HG03135 (cell line): ENCODE measurements at regions not wholly inside any gene's neighbourhood (a gene's known extent, or its start where the extent isn't known, plus 50 kb on each side); places are given as distances from the start of the nearest gene placed in this dataset.

Experiments used
- ATAC-seq: cut with Tn5 transposase; IDR thresholded peaks from one replicate; pipeline ENCODE4 v1.9.1; 2021; ENCODE audit warnings: mild to moderate bottlenecking, moderate library complexity; ENCODE audit not compliant: unreplicated experiment

DNA sequence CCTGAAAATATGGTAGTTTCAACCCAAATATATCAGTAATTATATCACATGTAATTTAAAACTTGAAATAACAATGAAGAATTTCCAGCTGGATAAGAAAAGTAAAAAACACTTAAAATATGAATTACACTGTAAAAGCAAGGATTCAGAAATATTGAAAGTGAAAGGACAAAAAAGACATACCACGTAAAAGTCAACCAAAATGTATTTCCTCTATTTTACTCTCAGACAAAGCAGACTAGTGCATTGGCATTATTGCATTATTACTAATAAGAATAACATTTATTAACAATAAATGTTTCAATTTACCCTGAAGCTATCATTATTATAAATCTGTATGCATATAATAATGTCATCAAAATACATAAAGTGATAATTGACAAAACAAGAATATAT, 445.1 kb upstream of the TRIB2 start:
- no peak for ATAC-seq

GRCh38 chr2:12273111-12273510, 443.6 kb upstream of the TRIB2 start:
- no peak for ATAC-seq

DNA sequence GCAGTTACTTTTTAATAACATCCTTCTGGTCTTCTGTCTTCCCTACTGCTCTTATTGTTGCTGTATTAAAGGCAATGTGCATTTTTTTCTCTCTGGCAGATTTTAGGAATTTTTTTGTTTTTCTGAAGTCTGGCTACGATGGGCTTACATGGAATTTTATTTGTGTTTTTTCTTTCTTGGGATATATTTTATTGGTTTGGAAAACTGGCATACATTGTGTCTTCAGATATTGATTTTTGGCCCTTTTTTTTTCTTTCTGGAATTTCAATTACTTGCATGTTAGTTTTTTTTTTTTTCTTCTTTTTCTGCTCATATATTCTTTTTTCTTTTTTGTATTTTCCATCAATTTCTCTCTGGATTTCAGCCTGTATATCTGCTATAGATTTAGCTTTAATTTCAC, 442.1 kb upstream of the TRIB2 start:
- no peak for ATAC-seq

DNA sequence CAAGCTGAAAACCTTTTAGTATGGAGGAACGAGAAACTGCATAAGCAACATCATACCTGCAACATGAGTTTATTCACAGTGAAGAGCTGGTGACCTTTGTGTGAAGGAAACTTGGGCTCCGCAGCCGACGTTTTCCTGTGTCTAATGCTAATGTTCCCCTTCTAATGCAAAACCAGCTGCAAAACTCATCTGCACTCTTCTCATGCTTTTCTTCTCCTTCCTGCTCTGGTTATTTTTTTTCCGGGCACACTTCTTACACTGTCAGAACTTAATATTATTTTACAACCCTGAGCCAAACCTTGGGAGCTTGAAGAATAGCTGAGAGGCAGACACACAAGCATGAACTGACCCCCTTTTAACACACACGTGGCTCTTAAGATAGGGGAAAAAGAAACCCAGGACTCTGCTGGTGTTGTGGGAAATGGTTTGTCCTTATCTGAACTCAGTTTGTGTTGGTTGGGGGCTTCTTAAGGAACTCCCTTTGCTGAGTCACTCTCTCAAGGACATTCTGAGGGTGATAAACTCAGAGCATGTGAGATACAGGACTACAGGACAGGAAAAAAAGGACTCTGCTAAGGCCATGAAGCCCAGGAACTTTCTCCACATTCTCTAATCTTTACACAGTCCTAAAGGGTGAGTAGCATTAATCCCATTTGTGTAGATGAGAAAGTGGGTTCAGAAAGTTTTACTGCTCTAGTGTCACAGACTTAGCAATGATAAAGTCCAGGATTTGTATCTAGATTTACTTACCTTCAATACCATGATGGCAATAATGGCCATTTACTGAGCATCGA, 439.3 kb upstream of the TRIB2 start:
- no peak for ATAC-seq

DNA sequence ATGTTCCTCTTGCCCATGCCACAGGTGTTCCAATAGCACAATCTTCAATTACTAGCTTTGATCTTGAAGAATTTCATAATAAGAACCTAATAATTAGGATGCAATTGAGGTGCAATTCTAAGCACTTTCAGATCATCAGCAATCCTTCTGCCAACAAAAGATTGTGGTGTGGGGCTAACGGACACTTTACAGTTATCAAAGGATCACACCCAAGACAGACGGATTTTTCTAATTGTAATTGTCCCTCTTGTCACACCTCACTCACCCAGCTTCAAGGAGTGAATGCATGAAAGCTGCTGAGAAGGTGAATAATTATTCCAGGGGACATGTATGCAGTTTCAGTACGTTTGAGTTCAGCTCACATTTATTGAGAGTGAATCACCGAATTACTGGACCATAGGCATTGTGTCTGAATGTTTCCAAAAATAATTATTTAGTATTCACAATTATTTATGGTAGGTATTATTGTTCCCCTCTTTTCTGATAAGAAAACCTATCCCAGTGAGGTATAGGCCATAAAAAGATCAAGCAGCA, 438.5 kb upstream of the TRIB2 start:
- ATAC-seq, result no peak

DNA sequence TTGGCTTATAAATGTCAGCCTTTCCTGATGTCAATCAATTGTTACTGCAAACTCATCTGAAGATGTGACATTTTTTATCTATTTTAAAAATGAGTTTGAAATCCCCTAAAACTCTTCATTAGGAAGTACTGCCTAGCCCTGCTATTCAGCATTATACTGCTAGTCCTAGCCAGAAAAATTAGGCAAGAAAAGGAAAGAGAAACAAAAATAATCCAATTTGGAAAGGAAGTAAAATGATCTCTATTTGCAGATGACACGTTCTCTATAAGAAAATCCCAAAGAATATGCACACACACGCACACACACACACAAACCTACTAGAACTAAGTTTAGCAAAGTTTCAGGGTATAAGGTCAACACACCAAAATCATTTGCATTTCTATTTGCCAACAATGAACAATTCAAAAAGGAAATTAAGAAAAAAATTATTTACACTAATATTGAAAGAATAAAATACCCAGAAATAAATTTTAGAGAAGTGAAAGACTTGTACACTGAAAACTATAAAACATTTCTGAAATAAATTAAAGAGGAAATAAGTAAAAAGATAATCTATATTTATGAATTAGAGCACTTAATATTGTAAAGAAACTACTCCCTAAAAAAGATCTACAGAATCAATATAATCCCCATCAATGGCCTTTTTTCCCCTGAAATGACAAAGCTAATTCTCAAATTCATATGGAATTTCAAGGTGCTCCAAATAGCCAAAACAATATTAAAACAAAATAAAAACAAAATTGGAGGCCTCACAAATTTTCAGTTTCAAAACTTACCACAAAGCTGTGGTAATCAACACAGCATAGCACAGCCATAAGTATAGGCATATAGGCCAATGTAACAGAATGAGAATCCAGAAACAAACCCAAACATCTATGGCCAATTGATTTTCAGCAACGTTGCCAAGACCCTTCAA, 433.7 kb upstream of the TRIB2 start:
- ATAC-seq, result peak; percentile 90

GRCh38 chr2:12284037-12284436, 432.7 kb upstream of the TRIB2 start:
- ATAC-seq, result no peak

DNA sequence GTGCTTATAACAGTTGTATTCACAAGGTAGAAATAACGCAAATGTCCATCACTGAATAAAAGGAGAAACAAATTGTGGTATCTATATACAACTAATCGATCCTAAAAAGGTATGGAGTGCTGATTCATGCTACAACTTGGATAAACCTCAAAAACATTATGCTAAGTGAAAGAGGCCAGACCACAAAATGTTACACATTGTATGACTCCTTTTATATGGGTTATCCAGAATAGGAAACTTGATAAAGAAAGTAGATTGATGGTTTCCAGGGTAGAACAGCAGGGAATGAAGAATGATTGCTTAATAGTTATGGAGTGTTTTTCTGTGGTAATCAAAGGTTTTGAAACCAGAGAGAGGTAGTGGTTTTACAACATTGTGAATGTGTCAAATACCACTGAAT, 432.2 kb upstream of the TRIB2 start:
- ATAC-seq, result no peak

DNA sequence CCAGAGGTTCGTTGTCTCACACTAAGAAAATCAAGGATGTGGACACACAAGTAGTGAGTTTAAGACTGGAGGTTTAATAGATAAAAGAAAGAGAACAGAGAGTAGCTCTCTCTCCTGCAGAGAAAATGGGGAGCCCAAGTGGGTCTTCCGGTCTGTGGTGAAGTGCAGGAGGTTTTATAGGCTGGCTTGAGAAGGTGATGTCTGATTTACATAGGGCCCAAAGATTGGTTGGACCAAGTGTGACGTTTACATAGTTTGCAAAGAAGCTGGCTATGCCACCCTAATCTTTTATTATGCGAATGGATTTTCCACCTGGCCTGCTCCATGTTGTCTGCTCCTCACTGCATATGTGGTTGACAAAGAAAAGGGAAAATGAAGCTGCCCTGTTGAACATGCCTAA, 430.4 kb upstream of the TRIB2 start:
- ATAC-seq, result no peak

- no peak for ATAC-seq
Measured at GRCh38 chr2:12287220-12287751, 429.4 kb upstream of the TRIB2 start.

DNA sequence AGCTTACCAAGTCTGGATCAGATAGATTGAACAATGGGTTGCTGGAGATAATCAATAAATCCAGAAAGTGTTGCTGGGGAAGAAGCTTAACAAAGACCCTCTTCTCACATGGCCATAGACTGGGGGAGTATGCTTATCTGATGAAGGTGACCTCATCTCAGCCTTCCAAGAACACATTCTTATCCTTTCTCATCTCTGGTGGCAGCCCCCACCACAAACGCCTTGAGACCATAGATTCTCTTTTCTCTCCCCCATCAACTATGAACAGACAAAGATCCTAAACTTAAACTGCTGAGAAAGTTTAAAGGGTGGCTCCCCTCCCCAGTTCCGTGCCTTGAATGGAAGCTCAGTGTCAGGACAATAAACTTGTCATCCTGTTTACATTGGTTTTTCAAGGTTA, 428.7 kb upstream of the TRIB2 start:
- ATAC-seq, result no peak

DNA sequence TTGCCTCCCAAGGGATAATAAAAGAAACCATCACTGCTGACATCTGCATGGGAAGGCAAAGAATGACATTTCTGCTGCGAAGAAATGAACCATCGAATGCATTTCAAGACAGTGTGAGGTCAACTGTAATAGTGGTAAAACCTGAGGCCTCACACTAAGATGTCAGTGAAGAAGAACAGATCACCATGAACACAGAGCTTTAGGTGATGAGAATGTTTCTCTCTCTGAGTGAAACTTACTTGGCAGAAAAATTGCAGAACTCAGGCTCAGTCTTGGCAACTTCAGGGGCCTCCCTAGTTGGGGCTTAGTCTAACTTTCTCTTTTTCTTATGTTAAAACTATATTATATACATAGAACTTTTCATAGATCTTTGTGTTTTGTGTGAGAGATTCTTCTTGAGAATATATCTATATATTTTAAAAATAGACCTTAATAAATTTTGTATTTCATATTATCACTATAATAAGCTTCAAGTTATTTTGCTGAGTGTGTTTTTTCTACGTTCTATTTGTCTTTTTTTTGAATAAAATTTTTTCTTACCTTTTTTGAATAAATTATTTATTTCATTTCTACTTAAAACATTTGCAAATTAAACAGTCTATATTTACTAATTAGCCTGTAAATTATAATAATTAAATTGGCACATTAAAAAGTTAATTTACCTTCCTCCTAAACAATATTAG, 427.5 kb upstream of the TRIB2 start:
- no peak for ATAC-seq

DNA sequence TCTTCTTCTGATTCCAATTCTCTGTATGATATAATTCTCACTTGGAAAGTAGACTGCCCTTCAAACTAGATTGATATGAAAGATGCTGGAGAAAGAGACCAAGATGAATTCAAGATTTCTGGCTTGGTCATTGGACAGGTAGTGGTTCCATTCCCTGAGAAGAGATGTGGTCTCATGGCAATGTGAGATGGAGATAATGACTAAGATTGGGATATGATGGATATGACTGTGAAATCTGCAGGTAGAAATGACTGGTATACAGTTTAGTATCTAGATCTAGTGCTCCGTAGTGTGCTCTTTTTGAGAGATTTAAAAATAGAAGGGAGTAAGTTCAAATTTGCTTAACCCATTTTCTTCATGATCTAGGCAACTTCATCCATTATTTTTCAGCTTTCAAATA, 425.4 kb upstream of the TRIB2 start:
- no peak for ATAC-seq

DNA sequence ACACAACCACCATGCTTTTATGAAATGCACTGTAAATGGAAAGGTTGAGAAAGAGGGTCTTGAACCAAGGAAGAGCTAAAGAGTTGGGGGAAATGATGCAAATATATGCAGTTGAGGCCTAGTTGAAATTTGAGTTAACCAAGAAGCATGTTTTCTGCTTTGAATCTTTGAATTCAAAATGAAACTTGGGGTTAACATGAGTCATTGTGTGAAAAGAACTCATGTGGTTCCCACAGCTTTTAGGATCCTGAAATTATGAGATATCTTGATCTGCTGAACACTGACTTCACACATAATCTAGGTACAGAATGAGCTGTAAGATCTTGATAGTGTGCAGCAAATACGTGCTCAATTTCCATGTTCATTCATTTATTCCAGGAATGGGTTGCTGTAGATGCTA, 422.9 kb upstream of the TRIB2 start:
- peak; percentile 92 for ATAC-seq

- no peak for ATAC-seq
Measured at GRCh38 chr2:12295856-12296519, 420.7 kb upstream of the TRIB2 start.

- ATAC-seq, result no peak
Measured at GRCh38 chr2:12296915-12297314, 419.8 kb upstream of the TRIB2 start.

DNA sequence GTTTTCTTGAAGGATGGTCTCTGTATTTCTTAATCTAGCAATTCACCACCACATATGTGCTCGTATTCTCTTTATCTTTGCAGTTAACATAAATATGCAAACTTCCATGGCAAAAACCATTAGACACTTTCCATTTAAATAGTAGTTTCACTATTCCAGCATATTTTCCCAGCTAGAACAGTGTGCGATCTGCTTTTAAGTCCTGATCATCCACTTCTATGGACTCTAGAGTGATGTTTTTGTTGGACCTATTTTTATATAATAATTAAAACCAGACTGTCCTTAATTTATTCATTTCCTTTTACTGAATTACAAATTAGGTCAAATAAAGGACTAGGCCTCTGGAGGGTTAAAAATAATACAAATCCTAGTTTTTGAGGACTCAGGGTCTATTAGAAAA, 418.4 kb upstream of the TRIB2 start:
- ATAC-seq, result no peak

- no peak for ATAC-seq
Measured at GRCh38 chr2:12299431-12299830, 417.3 kb upstream of the TRIB2 start.

DNA sequence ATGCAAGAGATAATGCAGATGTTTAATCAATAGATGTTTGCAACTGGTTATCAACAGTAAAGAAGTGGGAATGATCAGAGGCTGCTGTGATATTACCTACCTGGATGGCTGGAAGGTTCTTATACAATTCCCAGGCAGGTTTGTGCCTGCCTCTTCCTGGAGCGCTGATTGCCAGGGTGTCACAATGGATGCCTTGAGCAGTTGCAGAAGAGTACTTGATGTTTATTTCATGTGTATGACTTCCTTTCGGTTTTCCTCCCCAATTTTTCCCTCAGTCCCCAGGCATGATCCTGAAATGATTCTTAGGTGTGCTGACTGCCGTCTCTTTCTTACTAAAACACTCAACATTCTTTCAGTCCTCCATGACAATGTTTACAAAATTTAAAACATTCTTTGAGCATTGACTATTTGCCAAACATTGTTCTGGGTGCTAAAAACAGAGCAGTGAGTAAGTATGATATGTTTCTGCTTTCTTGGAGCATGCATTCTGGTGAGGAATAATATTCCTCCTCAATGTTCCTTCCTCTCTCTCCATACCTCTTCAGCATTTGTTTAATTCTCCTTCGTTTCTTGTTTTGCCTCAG, 416.6 kb upstream of the TRIB2 start:
- ATAC-seq, result no peak

DNA sequence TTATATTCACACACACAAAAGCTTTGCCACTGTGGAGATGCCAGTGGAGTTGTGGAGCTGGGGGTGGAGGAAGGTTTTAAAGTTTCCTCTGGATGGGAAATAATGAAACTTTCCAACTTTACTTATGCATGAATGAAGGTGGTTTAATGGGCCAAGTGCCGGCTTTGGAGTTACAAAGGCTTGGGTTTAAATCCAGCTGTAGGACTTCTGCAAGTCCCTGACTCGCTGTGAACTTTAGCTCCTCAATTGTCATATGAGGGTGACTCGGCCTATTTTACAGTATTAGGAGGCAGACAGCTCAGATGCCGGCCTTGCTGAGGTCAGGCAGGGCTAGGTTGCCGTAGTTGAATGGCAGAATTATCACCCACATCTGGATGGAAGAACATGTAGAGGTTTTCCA, 415.8 kb upstream of the TRIB2 start:
- no peak for ATAC-seq
